ENCODE measurements at regions not wholly inside any gene's neighbourhood (a gene's known extent, or its start where the extent isn't known, plus 50 kb on each side); places are given as distances from the start of the nearest gene placed in this dataset.

- DNase-seq (ENCODE audit: low spot score): no peak
Observed at GRCh38 chr1:38719880-38720279, 139.7 kb downstream of the RRAGC start.

GRCh38 chr1:38718031-38718430 lies 141.5 kb downstream of the RRAGC start:
- DNase-seq (ENCODE audit: low spot score): no peak

DNA sequence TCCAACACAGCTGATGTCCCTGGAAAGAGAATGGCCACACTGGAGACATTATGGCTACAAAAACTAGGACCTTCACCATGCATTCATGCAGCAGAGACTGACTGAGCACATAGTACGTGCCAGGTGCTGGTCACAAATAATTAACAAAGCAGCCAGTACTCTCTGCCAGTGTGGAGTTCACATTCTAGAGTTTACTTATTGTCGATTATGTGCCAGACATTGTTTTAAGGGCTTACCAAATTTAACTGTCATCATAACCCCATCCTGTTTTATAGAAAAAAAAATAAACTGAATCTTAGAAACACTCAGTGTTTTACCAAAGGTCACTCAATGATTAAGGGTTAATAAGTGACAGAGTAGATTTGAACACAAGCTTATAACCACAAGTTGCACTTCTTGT lies 143.3 kb downstream of the RRAGC start:
- no peak for DNase-seq (ENCODE audit: low spot score)

DNA sequence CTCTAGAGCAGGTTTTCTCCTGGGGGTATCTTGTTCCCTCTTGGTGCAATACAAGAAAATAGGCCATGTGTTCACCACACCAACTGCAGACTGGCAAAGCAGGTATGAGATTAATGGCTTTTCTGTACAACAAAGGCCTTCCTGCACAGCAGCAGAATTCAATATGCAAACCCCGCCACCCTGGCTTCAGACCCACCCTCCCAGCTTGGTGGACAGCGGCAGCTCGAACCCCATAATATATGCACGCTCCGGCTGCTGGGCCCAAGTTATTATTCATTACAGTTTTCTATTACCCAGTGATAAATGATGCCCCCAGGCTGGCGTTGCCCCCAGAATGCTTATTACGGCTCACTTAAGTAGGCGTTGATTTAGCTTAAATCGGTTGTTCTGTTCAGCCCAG lies 144.2 kb downstream of the RRAGC start:
- no peak for DNase-seq (ENCODE audit: low spot score)

- no peak for DNase-seq (ENCODE audit: low spot score)
Observed at GRCh38 chr1:38712046-38712445, 147.5 kb downstream of the RRAGC start.

- no peak for DNase-seq (ENCODE audit: low spot score)
Observed at GRCh38 chr1:38708701-38709258, 150.8 kb downstream of the RRAGC start.

GRCh38 chr1:38701088-38701487 lies 158.5 kb downstream of the RRAGC start:
- DNase-seq (ENCODE audit: low spot score): no peak

- DNase-seq (ENCODE audit: low spot score): no peak
Observed at GRCh38 chr1:38700077-38700470, 159.5 kb downstream of the RRAGC start.

DNA sequence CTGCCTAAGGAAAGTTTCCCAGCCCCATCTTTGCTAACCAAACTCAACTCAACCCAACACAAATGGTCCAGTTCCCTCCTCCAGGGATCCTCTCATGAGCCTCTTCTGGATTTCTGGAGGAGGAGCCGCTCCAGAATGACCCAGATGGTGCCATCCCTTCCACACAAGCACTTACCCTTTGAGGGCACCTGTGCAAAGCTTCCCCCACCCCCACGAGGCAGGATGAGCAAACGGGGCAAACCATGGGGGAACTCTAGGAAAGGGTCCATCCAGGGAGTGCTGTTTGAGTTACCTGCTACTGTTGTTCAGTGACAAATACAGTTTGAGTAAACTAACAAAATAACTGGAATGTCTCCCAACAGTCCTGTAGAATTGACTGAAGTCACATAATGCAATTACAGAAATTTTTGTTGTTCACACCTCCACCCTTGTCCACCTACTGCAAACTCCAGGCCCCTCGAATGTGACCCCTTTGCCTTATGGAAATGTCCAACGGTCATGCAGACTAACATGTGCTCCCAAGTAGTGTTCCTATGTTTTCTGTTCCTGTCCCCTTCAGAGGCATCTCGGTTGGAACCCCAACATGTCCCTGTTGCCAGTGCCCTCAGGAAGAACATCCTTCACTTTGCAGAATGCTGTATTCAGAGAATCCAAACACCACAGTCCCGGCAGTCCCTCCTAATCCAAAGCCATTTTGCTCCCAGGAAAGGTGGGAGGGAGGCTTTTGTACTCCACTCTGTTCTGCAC lies 160.1 kb downstream of the RRAGC start:
- no peak for DNase-seq (ENCODE audit: low spot score)

- no peak for DNase-seq (ENCODE audit: low spot score)
Observed at GRCh38 chr1:38697387-38697786, 162.2 kb downstream of the RRAGC start.

DNA sequence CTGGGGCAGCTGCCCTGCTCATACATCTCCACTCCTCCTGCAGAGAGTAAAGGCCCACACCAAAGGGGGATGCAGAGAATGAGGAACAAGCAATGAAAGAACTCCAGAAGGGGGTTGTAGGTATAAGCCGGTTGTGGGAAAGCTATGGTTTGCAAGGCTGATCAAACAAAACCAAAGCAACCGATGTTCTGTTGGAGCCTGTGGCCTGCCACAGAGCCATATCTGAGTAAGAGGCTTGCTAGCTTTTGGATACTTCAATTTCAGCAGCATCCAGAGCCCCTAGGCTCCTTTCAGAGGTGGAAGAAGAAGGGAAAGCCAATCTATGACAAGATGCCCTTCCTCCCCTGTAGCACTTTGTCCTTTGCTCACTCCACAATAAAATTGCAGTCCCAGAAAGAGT lies 163.2 kb downstream of the RRAGC start:
- no peak for DNase-seq (ENCODE audit: low spot score)

- DNase-seq (ENCODE audit: low spot score): no peak
Observed at GRCh38 chr1:38693759-38694158, 165.8 kb downstream of the RRAGC start.

DNA sequence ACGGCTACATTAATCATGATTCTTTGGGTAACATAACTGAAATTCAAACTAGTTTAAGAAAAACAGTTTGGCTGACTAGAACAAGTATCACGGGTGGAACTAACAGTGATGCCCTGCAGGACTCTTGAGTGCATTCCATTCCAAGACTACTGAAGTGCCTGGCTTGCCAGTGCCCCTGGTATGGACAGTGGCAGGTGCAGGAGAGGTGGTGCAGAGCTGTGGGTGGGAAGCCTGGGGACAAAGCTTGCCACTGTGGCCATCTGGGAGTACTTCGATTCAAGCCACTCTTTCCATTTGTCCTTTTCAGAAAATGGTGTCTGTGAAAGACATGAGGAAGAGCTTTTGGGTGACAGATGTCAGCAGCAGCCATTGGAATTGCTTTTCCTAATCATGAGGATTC lies 166.5 kb downstream of the RRAGC start:
- no peak for DNase-seq (ENCODE audit: low spot score)

- no peak for DNase-seq (ENCODE audit: low spot score)
Observed at GRCh38 chr1:38690790-38691449, 168.7 kb downstream of the RRAGC start.

DNA sequence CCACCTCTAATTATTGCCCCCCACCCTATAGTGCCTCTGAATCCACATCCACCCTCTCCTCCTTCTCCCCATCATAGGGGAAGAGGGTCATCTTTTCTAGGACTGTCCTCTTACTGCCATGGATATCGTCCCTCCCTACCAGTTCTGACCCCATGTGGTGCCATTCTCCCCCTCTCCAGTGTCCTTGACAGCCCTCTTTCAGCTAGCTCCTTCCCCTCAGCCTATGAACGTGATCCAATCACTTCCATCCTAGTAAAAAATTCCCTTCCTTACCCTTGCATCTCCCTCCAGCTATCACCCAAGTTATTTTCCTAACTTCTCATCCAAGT lies 172.7 kb downstream of the RRAGC start:
- no peak for DNase-seq (ENCODE audit: low spot score)

- no peak for DNase-seq (ENCODE audit: low spot score)
Observed at GRCh38 chr1:38686167-38686926, 173.2 kb downstream of the RRAGC start.

DNA sequence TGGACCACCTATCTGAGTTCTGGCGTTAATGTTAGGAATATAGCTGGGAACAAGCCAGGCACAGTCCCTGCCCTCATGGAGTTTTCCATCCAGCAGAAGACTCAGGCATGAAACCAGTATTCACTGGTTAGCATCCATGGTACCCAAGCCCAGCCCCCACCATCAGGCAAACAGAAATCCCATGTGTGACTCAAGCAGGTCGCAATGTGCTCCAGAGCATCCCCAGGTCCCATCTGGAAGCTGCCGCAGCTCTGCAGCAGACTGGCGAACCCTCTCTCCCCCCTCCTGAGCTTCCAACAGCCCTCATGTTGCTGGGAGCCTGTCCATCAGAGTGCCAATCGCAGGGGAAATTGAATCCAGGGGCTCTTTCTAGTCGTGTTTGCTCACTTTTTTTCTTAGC lies 174.2 kb downstream of the RRAGC start:
- DNase-seq (ENCODE audit: low spot score): no peak

- DNase-seq (ENCODE audit: low spot score): no peak
Observed at GRCh38 chr1:38680801-38681510, 178.6 kb downstream of the RRAGC start.

DNA sequence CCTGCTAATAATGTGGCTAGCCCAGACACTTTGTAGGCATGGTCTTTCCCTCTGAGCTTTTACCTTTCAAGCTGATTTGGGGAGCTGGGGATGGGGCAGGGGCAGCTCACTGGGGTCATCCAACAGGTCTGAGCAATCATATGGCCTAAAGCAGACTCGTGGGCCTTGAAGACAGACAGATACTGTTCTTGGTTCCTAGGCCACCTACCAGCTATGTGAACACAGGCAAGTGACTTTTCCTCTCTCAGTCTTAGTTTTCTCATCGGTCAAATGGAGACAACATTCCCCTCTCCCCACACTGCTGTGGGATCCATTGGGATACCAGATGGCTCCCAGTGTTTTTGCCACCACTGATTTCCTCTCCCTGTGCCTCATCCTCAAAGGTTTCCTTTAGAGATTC lies 181.8 kb downstream of the RRAGC start:
- DNase-seq (ENCODE audit: low spot score): no peak

DNA sequence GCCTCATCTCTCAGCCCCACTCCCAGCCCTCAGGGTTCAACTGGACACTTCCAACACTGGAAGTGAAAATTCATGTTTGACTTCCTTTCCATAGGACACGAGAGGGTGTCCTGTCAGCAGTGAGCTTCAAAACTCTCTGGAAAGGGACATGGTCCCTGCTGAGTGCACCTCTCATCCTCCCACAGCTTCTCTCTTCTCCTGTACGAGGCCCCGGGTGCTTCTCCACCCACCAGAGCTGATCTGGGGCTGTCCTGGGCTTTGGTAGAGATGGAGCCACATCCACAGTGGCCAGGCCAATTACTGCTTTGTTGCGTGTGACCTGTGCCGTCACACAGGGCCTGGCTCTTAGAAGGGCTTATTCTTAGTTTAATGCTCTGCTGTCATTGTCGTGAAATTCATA lies 182.3 kb downstream of the RRAGC start:
- no peak for DNase-seq (ENCODE audit: low spot score)

- DNase-seq (ENCODE audit: low spot score): no peak
Observed at GRCh38 chr1:38672692-38673091, 186.9 kb downstream of the RRAGC start.

DNA sequence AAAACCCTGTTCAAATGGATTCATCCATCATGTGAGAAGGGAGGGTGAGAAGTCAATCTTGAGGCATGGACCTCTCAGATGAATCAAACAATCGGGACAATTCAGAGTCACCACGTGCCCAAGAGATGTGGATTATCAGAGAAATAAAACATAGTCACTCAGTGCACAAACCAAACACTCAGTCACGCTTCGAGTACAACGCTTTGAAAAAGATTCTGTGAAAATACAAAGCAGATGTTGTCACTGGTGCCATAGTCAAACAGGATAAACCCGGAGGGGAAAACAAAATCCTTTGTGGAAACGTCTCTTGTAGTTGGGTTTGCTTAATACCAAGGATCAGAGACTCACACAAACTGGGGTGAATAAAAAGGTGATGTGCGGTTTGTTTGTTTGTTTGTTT lies 188.4 kb downstream of the RRAGC start:
- no peak for DNase-seq (ENCODE audit: low spot score)

All from HT-29 (cell line).